SKM-1 treated with dmso at 0.1 percent for 144 hours (cell line): ENCODE measurements at regions not wholly inside any gene's neighbourhood (a gene's known extent, or its start where the extent isn't known, plus 50 kb on each side); places are given as distances from the start of the nearest gene placed in this dataset.
"Not testable (repeated sequence)": the region's sequence is repeated elsewhere in the genome, so short reads cannot be mapped to it uniquely, and the experiment has no call there.

Experiments used
- DNase-seq: peaks from one replicate; lab custom pipeline; 2025; ENCODE audit not compliant: unreplicated experiment; lab: John Stamatoyannopoulos, UW

DNA sequence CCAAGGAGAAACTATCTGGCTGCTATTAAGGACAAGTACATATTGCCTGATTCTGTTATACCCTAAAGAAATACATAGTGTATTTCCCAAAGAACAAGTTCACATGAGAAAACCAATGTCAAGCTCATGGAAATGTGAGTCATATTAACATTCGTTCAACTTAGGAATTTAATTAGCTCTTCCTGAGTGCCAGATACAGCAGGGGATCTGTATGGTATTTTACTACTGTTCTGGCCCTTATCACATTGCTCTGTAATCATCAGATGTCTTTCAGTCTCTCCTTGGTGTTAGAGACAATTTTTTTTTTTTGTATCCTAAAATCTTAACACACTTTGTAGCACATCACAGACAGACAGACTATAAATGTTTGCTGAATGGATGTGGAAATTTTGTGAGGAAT lies 395.0 kb upstream of the CRIM1 start:
- no peak for DNase-seq

DNA sequence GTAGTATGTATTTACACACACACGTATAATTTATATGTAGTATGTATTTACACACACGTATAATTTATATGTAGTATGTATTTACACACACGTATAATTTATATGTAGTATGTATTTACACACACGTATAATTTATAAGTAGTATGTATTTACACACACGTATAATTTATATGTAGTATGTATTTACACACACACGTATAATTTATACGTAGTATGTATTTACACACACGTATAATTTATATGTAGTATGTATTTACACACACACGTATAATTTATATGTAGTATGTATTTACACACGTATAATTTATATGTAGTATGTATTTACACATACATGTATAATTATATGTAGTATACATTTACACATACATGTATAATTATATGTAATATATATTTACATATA lies 398.5 kb upstream of the CRIM1 start:
- not testable (repeated sequence) for DNase-seq

DNA sequence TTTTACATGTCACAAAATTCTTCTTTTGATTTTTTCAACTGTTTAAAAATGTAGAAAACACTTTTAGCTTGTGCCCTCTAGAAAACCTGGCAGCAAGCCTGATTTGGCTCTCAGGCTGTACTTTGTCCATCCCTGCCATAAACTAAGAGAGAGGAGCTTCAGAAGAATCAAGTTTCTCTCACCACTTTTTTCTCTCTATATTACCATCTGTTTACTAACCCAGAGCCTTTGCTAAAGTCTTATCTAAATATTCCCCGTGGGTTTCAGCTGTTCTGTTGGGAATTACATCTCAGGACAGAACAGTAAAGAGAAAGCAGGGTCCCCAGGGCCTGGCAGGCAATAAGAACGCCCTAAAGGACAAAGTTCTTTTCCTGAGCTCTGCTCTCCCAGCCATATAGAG lies 409.1 kb upstream of the CRIM1 start:
- DNase-seq = no peak

DNA sequence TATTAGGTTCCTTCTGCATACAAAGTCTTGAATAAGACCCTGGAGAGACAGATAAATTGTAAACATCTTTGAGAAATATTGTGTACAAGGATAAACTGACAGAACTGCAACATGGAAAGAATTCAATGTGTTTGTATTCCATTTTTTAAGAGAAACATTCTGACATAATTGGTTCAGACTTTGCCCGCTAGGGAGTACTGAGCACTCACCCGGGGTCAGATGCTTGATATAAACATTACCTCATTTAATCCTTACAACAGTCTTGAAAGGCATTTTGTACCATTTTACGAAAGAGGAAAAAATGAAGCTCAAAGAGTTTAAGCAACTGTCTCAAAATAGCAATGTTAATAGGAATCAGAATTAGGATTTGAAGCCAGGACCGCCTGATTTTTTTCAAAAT lies 416.7 kb upstream of the CRIM1 start:
- no peak for DNase-seq

DNA sequence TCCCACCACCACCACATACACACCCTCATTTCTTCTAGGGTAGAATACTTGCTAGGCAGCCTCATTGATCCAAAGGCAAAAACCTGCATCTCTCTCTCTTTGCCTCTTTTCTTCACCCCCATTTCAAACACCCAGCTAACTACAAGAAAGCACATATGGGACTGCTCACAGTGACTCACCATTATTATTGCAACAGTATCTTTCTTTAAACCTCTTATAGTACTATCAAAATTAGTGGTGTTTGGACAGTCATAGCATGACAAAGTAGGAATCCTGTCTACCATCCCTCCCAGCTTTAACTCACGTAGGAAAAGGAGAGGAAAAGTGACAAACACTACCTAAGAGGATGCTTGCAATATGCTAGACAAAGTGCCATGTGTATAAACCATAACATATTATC lies 422.5 kb upstream of the CRIM1 start:
- DNase-seq = no peak

DNA sequence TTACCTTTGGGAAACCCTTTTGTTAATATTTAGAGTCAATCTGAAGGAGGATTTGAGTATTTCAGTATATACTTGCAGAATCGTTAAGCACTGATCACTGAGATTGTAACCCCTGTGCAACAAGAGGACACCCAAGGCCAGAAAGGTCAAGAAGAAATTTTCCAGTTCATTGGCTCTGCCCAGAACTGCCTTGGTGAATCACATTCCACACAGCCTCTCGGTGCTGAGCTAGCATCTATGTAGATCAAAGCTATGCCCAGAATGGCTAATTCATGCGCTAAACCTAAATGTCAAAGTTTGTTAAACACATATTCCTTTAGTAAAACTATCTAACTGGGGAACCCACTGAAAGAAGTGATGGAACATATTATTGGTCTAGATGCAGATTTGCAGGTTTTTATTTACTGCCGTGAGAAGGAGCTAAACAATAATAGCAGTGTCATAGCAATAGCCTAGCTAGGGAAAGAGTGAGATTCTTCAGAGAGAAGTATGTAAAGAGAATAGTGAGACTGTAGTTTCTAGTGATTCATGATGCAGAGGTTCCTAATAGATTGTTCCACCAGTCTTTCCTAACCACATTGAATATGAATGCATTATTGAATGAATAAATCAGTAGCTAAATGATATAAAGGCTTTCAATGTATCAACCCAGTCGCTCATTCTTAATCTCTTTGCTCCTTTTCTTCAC lies 423.2 kb upstream of the CRIM1 start:
- DNase-seq = no peak

DNA sequence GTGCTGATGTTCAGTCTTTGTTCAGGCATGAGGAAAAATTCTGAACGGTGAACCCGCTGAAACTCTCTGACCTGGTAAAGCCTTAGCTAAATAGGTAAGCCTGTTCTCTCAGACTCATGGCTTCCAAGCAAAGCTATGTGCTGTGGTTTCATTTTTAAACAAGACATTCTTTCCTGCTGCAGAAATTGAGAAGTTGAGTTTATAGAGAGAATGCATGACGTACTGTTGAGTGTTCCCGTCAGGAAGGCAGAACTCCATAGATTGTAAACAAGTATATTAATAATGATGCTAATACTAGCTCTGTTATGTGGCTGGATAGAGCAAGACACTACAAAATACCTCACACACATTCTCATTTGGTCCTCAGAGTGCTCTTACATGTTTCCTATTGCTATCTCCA lies 424.0 kb upstream of the CRIM1 start:
- no peak for DNase-seq

DNA sequence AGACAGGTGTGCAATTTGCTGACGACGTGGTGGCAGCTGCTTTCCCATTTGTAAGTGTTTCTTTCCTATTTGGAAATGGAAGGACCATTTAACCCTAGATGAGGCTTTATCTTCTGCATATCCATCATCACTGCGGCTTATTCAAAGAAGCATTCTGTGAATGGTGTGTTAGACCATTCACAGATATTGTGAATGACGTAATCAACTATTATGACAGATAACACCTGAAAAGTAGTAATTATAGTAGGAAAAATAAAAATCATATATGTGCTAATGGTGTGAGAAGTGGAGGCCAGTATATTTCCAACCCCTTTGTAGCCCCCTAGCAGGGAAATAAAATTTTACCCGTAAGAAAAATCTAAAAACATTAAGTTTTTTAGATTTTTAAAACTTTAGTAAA lies 424.5 kb upstream of the CRIM1 start:
- DNase-seq = no peak

DNA sequence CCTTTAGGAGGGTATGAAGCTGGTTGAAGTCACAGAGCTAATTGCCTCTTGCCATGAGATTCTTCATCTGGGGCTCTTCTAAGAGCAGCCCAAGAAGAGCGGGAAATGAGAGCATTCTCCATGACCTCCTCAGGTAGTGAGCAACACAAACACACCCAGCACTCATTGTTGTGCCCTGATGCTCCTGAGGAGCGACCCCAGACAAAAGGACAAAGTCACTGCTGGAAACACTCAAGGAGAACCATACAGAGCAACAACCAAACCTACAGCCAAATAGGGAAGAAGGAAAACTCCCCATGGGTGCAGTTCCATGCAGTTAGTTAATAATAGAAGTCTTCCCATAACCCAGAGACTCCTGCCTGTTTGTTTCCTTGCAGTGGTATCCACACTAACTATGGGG lies 426.0 kb upstream of the CRIM1 start:
- DNase-seq = no peak

DNA sequence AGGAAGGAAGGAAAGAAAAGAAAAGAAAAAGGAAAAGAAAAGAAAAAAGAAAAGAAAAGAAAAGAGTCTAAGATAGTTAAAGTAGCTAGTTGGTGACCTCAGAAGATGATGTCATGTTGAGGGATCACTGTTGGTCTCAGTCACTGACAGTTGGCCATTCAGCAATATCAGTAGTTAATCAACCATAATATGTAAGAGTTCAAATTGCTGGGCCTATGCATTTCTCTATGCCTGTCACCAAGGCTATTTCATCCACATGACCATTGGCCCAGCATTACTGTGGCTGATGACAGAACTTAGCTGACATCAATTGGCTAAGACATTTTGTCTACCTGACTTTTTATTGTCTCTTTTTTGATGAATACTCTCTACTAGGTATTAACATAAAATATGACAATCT lies 435.5 kb upstream of the CRIM1 start:
- DNase-seq = no peak

DNA sequence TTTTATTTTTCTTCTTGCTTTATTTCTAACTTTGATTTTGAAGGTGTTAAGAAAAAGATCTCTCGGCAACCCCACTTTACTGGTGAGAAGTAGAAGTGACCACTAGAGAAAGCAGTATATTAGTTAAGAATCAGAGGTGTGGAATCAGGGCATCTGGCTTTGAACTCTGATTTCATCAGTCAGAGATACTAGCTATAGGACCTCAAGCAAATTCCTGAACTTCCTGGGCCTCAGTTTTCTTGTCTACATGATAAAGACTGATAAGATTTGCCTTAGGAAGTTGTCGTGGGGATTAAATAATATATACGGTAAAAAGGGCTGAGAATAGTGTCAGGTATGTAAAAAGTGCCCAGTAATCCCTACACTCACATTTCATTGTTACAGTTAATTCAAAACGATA lies 440.3 kb upstream of the CRIM1 start:
- DNase-seq = no peak

DNA sequence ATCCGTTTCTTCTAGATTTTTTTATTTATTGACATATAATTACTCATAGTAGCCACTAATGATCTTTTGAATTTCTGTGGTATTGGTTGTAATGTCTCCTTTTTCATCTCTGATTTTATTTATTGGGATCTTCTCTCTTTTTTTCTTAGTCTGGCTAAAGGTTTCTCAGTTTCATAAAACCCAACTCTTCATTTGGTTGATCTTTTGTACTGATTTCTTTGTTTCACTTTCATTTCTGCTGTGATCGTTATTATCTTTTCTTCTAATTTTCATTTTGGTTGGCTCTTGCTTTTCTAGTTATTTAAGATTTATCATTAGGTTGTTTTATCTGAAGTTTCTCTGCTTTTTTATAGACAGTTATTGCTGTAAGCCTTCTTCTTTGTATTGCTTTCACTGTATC lies 463.6 kb upstream of the CRIM1 start:
- DNase-seq = no peak

DNA sequence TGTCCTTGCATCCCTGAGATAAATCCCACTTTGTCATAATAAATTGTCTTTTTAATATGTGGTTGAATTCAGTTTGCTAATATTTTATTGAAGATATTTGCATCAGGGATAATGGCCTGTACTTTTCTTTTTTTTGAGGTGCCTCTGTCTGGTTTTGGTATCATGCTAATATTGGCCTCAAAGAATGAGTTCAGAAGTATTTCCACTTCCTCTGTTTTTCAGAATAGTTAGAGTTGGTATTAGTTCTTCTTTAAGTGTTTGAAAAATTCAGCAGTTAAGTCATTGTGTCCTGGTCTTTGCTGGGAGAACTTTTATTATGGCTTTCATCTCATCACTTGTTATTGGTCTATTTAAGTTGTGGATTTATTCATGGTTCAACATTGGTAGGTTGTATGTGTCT lies 464.1 kb upstream of the CRIM1 start:
- no peak for DNase-seq

DNA sequence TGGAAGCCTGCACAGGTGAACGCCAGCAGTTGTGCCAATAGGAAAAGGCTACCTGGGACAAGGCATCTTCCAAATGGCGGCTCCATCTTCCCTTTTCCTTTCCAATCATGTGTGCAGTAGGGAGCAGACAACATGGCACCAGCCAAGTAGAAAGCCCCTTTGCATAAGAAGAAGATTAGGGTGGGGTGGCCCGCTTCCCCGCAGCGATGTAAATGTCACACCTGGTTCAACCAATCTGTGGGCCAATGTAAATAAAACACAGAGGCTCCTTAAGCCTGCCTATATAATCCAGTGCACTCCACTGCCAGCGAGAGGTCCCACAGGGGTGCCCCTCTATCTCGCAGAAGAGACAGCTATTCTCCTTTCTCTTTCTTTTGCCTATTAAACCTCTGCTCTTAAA lies 468.4 kb upstream of the CRIM1 start:
- no peak for DNase-seq

DNA sequence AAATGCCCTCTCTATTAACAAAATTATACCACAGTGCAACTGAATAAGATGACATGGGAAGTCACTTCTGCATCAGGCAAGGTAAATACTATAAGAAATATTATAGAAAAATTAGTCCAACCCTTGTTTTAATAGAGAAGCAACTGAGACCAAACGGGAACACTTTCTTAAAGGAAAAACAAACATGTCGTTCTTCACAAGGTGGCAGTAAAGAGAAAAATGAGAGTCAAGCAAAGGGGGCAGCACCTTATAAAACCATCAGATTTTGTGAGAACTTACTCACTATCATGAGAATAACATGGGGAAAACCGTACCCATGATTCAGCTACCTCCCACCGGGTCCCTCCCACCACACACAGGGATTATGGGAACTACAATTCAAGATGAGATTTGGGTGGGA lies 481.7 kb upstream of the CRIM1 start:
- DNase-seq = no peak

DNA sequence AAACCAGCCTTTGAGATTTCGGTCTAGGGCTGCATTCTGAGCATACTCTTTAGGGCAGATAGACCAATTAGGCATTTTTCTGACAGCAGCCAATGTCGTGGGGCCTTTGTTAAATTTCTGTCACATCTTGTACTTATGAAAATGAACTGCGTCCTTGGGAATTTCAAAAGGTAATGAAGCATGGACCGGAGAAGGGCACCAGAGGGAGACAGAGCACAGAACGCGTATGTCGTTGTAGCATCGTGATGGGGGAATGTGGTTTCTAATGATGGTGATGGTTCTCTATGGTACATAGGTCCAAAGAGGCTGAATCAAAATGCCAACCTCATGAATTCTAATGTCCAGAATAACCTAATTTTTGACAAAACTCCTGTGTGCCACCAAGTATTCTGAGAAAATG lies 483.9 kb upstream of the CRIM1 start:
- no peak for DNase-seq

DNA sequence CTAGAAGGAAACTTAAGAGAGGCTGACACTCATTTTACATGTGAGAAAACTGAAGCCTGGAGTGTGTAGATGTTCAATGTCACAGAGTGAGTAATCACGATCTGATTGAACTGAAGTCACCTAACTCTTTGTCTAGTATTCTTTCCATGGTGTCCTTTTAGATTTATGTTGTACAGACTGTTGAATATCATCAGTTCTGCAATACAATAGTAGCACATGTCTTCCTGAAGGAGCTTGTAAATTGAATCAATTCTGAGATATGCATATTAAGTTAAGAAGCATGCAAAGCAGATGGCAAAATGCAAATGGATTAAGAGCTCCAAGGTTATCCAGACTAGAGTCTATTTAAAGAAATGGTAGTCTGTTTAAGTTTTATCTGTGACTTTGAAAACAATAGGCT lies 484.9 kb upstream of the CRIM1 start:
- DNase-seq = no peak

DNA sequence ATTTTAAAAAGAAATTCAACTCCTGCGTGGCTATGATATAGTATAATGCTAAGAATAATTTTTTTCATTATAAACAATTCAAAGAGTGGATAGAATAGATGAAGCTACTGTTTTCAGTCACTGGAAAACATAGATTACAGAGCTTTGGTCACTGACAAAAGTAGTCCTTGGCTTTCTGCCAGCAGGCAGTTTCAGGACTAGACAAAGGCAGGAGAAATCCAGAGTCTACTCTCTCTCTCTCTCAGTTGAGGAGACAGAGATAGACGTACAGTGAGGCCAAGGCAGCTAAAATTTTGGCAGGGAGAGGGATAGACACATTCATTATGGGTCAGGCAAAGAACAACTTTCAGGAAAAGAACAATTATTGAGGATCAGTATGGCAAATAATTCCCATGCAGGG lies 491.4 kb upstream of the CRIM1 start:
- DNase-seq = no peak

DNA sequence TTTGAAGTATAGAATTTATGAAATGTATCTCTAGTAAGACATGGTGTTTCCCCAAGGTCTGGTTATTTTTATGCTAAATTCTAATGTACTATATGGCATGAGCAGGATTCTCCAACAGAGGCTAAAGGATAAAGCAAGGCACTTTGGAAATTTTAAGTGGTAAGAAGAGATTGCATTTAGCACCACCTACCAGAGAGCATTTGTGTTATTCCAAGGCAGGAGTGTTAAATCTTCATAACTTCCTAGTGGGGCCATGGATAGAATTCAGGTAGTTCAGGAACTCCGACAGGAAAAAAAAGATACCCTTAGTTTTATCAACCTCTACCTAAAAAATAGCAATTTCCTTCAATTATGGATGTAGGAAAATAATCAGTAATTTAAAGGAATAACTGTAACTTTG lies 497.4 kb upstream of the CRIM1 start:
- no peak for DNase-seq

DNA sequence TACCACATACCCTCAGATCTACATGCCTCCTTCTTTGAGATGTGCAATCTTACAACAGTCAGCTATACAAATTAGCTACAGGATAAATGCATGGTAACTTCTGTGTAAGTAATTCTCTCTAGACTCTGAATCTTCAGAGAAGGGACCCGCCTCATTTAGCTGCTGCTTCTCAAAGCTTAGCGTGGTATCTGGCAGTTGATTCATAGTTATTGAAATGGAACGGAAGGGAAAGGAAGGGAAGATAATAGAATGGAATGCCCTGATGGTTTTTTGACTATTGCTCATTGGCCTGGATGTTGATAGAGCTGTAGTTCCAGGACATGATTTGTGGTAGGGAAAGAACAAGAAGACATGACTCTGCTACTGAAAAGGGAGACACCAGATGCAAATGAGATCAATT lies 498.1 kb upstream of the CRIM1 start:
- DNase-seq = no peak

DNA sequence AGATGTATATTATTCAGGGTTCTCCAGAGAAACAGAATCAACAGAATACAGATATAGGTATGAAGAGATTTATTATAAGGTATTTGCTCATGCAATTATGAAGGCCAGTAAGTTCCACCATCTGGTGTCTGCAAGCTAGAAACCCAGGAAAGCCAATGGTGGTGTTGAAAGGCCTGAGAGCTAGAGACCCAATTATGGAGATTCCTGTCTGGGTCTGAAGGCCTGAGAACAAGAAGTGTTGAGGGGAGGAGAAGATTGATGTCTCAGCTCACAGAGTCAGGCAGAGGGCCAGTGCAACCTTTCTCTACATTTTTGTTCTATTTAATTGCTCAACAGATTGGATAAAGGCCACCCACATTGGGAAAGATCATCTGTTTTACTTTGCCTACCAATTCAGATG lies 524.2 kb upstream of the CRIM1 start:
- no peak for DNase-seq

DNA sequence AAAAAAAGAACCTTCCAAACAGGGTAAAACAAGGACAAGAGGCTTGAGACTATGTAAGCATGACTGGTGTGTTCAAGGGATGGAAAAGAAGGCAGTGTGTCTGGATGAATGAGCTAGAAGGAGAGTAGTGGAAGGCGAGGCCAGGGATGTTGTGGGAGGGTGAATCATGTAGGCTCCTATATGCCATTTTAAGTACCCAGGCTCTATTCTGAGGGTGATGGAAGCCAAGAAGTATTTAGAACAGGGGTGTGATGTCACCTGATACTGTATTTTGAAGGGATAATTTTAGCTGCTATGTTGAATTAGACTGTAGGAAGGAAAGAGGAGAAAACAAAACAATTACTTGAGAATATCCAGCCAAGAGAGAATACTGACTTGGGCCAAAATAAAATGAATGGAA lies 524.7 kb upstream of the CRIM1 start:
- DNase-seq = no peak

DNA sequence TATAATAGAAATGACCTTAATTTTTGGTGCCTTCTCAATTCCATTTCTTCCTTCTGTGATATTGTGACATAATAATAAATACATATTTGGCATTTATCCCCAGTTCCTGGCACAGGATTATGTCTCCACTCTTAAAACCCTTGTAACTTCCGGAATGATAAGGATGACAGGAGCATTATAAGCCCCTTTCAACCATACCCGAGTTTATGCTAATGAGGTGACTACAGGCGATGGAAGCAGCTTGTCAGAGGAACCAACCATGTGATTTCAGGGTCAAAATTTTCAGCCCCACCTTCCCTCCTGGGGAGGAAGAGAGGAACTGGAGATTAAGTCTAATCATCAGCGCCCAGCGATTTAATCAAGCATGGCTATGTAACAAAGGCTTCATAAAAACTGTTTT lies 528.5 kb upstream of the CRIM1 start:
- no peak for DNase-seq

DNA sequence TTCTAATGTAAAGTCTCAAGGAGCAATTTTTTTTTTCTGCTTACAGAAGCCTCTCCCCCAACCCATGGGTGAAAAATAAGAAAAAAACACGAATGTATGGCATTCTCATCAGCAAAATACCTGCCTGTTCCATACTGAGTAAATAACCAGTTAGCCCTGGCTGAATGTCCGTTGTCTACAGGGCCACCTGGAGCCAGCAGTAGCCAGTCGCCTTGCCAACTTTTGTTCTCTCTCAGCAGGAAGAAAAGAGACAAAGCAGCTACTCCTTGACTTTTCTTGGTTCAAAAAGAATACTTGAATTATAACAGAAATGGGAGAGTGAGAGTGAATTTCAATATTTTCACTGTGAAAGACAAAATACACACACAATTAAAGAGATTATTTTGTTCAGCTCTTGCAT lies 532.9 kb upstream of the CRIM1 start:
- no peak for DNase-seq
